ENCODE measurements at regions not wholly inside any gene's neighbourhood (a gene's known extent, or its start where the extent isn't known, plus 50 kb on each side); places are given as distances from the start of the nearest gene placed in this dataset.

GRCh38 chr20:7057611-7058010 lies 290.1 kb downstream of the BMP2 start:
- TF ChIP-seq CTCF (conservative IDR thresholded peaks at IDR 0.05; ENCODE audit: low read depth in 2 of 2) (no peak), STAT1 (IDR thresholded peaks at IDR 0.05; ENCODE audit: unreplicated experiment) (no peak), POLR2AphosphoS5 (IDR thresholded peaks at IDR 0.05; ENCODE audit: low read depth) (no peak), CREB1 (CRISPR knock-in tag; IDR thresholded peaks at IDR 0.05; ENCODE audit: low read depth) (no peak), EZH2phosphoT487 (IDR thresholded peaks at IDR 0.05; ENCODE audit: unreplicated experiment) (no peak), EZH2 (IDR thresholded peaks at IDR 0.05; ENCODE audit: low read depth, unreplicated experiment) (no peak), NANOG (IDR thresholded peaks at IDR 0.05; ENCODE audit: borderline replicate concordance) (no peak), JUNB (IDR thresholded peaks at IDR 0.05; ENCODE audit: unreplicated experiment) (no peak), ZNF331 (CRISPR knock-in tag; IDR thresholded peaks at IDR 0.05; ENCODE audit: low read depth) (no peak), ZNF114 (CRISPR knock-in tag; IDR thresholded peaks at IDR 0.05) (no peak)
- TF ChIP-seq, protein P1, sequence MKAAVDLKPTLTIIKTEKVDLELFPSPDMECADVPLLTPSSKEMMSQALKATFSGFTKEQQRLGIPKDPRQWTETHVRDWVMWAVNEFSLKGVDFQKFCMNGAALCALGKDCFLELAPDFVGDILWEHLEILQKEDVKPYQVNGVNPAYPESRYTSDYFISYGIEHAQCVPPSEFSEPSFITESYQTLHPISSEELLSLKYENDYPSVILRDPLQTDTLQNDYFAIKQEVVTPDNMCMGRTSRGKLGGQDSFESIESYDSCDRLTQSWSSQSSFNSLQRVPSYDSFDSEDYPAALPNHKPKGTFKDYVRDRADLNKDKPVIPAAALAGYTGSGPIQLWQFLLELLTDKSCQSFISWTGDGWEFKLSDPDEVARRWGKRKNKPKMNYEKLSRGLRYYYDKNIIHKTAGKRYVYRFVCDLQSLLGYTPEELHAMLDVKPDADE (IDR thresholded peaks at IDR 0.05): no peak
- TF ChIP-seq, protein P2, sequence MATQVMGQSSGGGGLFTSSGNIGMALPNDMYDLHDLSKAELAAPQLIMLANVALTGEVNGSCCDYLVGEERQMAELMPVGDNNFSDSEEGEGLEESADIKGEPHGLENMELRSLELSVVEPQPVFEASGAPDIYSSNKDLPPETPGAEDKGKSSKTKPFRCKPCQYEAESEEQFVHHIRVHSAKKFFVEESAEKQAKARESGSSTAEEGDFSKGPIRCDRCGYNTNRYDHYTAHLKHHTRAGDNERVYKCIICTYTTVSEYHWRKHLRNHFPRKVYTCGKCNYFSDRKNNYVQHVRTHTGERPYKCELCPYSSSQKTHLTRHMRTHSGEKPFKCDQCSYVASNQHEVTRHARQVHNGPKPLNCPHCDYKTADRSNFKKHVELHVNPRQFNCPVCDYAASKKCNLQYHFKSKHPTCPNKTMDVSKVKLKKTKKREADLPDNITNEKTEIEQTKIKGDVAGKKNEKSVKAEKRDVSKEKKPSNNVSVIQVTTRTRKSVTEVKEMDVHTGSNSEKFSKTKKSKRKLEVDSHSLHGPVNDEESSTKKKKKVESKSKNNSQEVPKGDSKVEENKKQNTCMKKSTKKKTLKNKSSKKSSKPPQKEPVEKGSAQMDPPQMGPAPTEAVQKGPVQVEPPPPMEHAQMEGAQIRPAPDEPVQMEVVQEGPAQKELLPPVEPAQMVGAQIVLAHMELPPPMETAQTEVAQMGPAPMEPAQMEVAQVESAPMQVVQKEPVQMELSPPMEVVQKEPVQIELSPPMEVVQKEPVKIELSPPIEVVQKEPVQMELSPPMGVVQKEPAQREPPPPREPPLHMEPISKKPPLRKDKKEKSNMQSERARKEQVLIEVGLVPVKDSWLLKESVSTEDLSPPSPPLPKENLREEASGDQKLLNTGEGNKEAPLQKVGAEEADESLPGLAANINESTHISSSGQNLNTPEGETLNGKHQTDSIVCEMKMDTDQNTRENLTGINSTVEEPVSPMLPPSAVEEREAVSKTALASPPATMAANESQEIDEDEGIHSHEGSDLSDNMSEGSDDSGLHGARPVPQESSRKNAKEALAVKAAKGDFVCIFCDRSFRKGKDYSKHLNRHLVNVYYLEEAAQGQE (IDR thresholded peaks at IDR 0.05; ENCODE audit: unreplicated experiment): no peak
- TF ChIP-seq, protein P3, sequence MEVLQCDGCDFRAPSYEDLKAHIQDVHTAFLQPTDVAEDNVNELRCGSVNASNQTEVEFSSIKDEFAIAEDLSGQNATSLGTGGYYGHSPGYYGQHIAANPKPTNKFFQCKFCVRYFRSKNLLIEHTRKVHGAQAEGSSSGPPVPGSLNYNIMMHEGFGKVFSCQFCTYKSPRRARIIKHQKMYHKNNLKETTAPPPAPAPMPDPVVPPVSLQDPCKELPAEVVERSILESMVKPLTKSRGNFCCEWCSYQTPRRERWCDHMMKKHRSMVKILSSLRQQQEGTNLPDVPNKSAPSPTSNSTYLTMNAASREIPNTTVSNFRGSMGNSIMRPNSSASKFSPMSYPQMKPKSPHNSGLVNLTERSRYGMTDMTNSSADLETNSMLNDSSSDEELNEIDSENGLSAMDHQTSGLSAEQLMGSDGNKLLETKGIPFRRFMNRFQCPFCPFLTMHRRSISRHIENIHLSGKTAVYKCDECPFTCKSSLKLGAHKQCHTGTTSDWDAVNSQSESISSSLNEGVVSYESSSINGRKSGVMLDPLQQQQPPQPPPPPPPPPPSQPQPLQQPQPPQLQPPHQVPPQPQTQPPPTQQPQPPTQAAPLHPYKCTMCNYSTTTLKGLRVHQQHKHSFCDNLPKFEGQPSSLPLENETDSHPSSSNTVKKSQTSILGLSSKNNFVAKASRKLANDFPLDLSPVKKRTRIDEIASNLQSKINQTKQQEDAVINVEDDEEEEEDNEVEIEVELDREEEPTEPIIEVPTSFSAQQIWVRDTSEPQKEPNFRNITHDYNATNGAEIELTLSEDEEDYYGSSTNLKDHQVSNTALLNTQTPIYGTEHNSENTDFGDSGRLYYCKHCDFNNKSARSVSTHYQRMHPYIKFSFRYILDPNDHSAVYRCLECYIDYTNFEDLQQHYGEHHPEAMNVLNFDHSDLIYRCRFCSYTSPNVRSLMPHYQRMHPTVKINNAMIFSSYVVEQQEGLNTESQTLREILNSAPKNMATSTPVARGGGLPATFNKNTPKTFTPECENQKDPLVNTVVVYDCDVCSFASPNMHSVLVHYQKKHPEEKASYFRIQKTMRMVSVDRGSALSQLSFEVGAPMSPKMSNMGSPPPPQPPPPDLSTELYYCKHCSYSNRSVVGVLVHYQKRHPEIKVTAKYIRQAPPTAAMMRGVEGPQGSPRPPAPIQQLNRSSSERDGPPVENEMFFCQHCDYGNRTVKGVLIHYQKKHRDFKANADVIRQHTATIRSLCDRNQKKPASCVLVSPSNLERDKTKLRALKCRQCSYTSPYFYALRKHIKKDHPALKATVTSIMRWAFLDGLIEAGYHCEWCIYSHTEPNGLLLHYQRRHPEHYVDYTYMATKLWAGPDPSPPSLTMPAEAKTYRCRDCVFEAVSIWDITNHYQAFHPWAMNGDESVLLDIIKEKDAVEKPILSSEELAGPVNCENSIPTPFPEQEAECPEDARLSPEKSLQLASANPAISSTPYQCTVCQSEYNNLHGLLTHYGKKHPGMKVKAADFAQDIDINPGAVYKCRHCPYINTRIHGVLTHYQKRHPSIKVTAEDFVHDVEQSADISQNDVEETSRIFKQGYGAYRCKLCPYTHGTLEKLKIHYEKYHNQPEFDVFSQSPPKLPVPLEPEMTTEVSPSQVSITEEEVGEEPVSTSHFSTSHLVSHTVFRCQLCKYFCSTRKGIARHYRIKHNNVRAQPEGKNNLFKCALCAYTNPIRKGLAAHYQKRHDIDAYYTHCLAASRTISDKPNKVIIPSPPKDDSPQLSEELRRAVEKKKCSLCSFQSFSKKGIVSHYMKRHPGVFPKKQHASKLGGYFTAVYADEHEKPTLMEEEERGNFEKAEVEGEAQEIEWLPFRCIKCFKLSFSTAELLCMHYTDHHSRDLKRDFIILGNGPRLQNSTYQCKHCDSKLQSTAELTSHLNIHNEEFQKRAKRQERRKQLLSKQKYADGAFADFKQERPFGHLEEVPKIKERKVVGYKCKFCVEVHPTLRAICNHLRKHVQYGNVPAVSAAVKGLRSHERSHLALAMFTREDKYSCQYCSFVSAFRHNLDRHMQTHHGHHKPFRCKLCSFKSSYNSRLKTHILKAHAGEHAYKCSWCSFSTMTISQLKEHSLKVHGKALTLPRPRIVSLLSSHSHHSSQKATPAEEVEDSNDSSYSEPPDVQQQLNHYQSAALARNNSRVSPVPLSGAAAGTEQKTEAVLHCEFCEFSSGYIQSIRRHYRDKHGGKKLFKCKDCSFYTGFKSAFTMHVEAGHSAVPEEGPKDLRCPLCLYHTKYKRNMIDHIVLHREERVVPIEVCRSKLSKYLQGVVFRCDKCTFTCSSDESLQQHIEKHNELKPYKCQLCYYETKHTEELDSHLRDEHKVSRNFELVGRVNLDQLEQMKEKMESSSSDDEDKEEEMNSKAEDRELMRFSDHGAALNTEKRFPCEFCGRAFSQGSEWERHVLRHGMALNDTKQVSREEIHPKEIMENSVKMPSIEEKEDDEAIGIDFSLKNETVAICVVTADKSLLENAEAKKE (CRISPR knock-in tag; IDR thresholded peaks at IDR 0.05): no peak

All from GM23338 (cell line).